ENCODE measurements at regions not wholly inside any gene's neighbourhood (a gene's known extent, or its start where the extent isn't known, plus 50 kb on each side); places are given as distances from the start of the nearest gene placed in this dataset.

GRCh38 chr19:31841755-31842154 lies 492.5 kb upstream of the TSHZ3 start:
- no peaks in the 10 kb centered on the region for H3K9me2 ChIP-seq (replicated peaks; ENCODE audit: control insufficient read depth, low read length)
- H3K36me3 ChIP-seq (ENCODE audit: control insufficient read depth, low read length) = no peaks in the 10 kb centered on the region
- no peak overlapping the region for H3K27ac ChIP-seq (ENCODE audit: low read depth, low read length)
- no peaks in the 10 kb centered on the region for H3K79me2 ChIP-seq (ENCODE audit: control insufficient read depth, low read length)
- H3F3A ChIP-seq (ENCODE audit: control insufficient read depth, insufficient read depth) = no peaks in the 10 kb centered on the region
- H3K27me3 ChIP-seq (ENCODE audit: control insufficient read depth, low read length) = no peaks in the 10 kb centered on the region
- no peak overlapping the region for H3K4me2 ChIP-seq (ENCODE audit: low read length)
- no peaks in the 10 kb centered on the region for H3K4me1 ChIP-seq (ENCODE audit: control insufficient read depth, low read length)
- TF ChIP-seq EZH2phosphoT487 (IDR thresholded peaks at IDR 0.05; ENCODE audit: borderline replicate concordance, low read length) (no peak), CTCF (IDR thresholded peaks at IDR 0.05; ENCODE audit: low read depth, low read length, poor library complexity, severe bottlenecking) (no peak)
- no peaks in the 10 kb centered on the region for H4K20me1 ChIP-seq (ENCODE audit: control insufficient read depth, insufficient read depth, low read depth, low read length)
- H3K4me3 ChIP-seq (ENCODE audit: low read length) = no peak overlapping the region
- no peaks in the 10 kb centered on the region; the same call in 1 of the 2 replicates for H3K9me3 ChIP-seq (ENCODE audit: control insufficient read depth, insufficient read depth, low read length)

DNA sequence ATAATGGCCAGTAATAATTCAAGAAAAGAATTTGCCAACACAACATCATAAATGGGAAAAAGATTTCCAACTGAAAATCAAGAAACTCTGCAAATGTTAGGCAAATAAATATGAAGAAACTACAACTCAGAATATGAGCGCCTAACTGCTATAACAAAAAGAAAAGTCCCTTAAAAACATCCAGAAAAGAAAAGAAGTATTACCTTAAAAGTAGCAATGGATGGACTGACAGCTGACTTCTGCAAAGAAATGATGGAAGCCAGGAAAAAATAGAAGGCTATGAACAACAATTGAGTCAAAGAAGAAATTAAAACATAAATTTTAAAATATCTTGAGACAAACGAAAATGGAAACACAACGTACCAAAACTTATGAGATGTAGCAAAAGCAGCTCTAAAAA lies 482.3 kb upstream of the ZNF507 start:
- H3K79me2 ChIP-seq (ENCODE audit: control insufficient read depth, low read length) = no peaks in the 10 kb centered on the region
- no peak overlapping the region for H3K4me3 ChIP-seq (ENCODE audit: low read length)
- peaks cover 3% of the 10 kb centered on the region; the same call in 1 of the 2 replicates for H3K9me3 ChIP-seq (ENCODE audit: control insufficient read depth, insufficient read depth, low read length)
- no peak overlapping the region for H3K4me2 ChIP-seq (ENCODE audit: low read length)
- H3K27ac ChIP-seq (ENCODE audit: low read depth, low read length) = no peak overlapping the region
- no peaks in the 10 kb centered on the region for H3K4me1 ChIP-seq (ENCODE audit: control insufficient read depth, low read length)
- no peaks in the 10 kb centered on the region for H3K9me2 ChIP-seq (replicated peaks; ENCODE audit: control insufficient read depth, low read length)
- H4K20me1 ChIP-seq (ENCODE audit: control insufficient read depth, insufficient read depth, low read depth, low read length) = no peaks in the 10 kb centered on the region
- H3K36me3 ChIP-seq (ENCODE audit: control insufficient read depth, low read length) = no peaks in the 10 kb centered on the region
- no peaks in the 10 kb centered on the region for H3K27me3 ChIP-seq (ENCODE audit: control insufficient read depth, low read length)
- TF ChIP-seq EZH2phosphoT487 (IDR thresholded peaks at IDR 0.05; ENCODE audit: borderline replicate concordance, low read length) (no peak), CTCF (IDR thresholded peaks at IDR 0.05; ENCODE audit: low read depth, low read length, poor library complexity, severe bottlenecking) (no peak)
- H3F3A ChIP-seq (ENCODE audit: control insufficient read depth, insufficient read depth) = no peaks in the 10 kb centered on the region

DNA sequence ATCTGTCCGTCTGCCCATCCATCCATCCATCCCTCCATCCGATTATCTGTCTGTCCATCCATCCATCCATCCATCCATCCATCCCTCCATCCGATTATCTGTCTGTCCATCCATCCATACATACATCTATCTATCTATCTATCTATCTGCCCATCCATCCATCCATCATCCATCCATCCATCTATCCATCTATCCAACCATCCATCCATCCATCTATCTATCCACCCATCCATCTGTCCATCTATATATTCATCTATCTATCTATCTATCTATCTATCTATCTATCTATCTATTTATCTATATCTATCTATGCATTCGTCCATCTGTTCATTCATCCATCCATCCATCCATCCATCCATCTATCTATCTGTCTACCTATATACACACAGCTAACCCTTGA lies 471.1 kb upstream of the ZNF507 start:
- Histone ChIP-seq H3K27me3 (ENCODE audit: control insufficient read depth, low read length) (no peaks in the 10 kb centered on the region), H3F3A (ENCODE audit: control insufficient read depth, insufficient read depth) (no peaks in the 10 kb centered on the region), H4K20me1 (ENCODE audit: control insufficient read depth, insufficient read depth, low read depth, low read length) (no peaks in the 10 kb centered on the region), H3K27ac (ENCODE audit: low read depth, low read length) (no peak overlapping the region), H3K9me3 (ENCODE audit: control insufficient read depth, insufficient read depth, low read length) (no peaks in the 10 kb centered on the region; the same call in 1 of the 2 replicates), H3K9me2 (replicated peaks; ENCODE audit: control insufficient read depth, low read length) (no peaks in the 10 kb centered on the region), H3K79me2 (ENCODE audit: control insufficient read depth, low read length) (no peaks in the 10 kb centered on the region), H3K4me1 (ENCODE audit: control insufficient read depth, low read length) (no peaks in the 10 kb centered on the region), H3K4me2 (ENCODE audit: low read length) (no peak overlapping the region), H3K36me3 (ENCODE audit: control insufficient read depth, low read length) (no peaks in the 10 kb centered on the region), H3K4me3 (ENCODE audit: low read length) (no peak overlapping the region)
- no peak for TF ChIP-seq CTCF (IDR thresholded peaks at IDR 0.05; ENCODE audit: low read depth, low read length, poor library complexity, severe bottlenecking)
- no peak for TF ChIP-seq EZH2phosphoT487 (IDR thresholded peaks at IDR 0.05; ENCODE audit: borderline replicate concordance, low read length)
